ENCODE measurements at regions not wholly inside any gene's neighbourhood (a gene's known extent, or its start where the extent isn't known, plus 50 kb on each side); places are given as distances from the start of the nearest gene placed in this dataset.
"Not testable (repeated sequence)": the region's sequence is repeated elsewhere in the genome, so short reads cannot be mapped to it uniquely, and the experiment has no call there.

DNA sequence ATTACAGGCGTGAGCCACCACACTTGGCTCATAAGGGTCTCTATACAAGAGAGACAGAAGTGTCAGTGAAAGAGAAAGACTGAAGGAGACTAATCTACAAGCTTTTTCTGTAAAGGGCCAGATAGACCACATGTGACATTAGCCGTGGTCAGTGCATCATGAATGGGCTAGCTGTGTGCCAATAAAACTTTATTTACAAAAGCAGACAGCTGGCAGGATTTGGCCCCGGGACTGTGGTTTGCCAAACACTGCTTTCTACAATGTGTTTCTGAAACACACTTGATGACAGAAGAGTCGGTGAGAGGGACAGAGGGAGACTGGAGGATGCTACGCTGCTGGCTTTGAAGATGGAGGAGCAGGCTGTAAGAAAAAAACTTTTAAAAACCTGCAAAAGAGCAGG lies 285.4 kb downstream of the TFAP2C start:
- in situ Hi-C loops (cut with MboI; ENCODE audit: low sequenced_read_pairs), result no loop called here

DNA sequence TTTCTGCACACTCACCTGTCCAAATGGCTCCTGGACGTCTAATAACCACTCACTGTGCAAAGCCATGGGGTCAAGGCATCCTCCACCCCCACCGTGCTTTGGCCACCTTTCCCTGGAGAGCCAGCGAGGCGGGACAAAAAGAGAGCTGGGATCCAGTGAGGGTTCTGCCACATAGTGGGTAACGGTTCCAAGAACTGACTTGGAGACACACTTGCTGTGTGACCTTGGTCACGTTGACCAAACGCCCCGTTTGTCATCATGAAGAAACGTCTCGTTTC lies 287.2 kb downstream of the TFAP2C start:
- in situ Hi-C loops (cut with MboI; ENCODE audit: low sequenced_read_pairs), result no loop called here

DNA sequence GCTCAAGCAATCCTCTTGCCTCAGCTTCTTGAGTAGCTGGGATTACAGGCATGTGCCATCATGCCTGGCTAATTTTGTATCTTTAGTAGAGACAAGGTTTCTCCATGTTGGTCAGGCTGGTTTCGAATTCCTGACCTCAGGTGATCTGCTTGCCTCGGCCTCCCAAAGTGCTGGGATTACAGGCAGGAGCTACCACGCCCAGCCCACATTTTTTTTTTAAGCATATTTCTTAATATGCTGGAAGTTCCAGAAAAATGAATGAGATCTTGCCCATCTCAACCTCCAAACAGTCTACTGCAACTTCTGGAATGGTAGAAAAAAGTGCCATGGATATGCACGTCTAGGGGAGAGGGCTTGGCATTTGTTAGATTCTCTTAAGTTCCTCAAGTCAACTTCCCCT lies 290.9 kb downstream of the TFAP2C start:
- in situ Hi-C loops (cut with MboI; ENCODE audit: low sequenced_read_pairs), result not testable (repeated sequence)

GRCh38 chr20:56922497-56922896 lies 293.4 kb downstream of the TFAP2C start:
- in situ Hi-C loops (cut with MboI; ENCODE audit: low sequenced_read_pairs), result no loop called here

DNA sequence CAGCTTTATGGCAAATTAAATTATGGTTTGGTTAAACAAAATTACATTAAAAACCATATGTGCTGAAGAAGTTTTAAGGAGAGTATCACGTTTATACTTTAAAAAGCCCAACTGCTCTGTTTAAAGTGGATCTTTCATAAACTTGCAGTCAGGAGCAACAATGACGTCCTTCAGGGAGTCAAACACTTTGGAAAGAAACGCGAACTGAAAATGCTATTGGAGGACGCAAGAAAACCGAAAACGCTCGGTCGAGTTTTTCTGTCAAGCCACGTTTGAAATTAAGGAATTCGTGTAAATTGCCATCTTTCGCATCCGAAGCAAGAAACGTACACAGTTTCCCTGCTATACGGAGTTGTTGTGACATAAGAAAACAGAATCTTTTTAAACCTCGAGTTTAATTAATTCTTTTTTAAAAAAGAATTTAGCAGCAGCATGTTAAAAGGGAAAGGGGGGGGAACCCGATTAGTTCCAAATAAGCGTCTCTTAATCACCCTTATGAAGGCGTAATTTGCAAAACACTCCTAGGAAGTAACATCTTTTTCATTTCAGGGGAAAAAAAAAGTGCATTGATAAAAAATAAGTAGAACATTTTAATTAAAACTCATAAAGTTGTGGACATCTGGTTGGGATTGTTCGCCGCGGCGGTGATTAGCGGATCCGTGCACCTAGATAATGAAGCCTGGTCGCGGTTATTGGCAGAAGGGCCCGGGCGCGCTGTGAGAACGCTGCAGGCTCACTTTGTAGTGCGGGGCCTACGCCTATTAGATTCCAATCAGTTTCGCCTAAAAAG lies 295.4 kb downstream of the TFAP2C start:
- in situ Hi-C loops (cut with MboI; ENCODE audit: low sequenced_read_pairs), result no loop called here

GRCh38 chr20:56925082-56925830 lies 296.1 kb downstream of the TFAP2C start:
- in situ Hi-C loops (cut with MboI; ENCODE audit: low sequenced_read_pairs), result no loop called here

DNA sequence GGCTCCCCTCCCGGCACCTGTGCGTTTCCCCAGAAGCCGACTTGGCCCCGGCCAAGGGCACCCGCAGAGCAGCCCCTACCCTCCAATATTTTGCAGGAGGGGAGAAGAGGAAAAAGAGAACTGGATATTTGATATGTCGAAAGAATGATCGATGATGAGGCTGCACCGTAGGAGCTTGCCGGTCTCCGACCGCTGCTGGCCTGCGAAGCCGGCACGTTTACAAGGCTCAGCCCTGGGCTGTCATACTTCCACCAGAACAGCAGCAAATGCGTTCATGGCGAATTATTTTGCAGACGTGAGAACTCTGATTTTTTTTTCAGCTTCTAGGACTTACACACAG lies 296.7 kb downstream of the TFAP2C start:
- in situ Hi-C loops (cut with MboI; ENCODE audit: low sequenced_read_pairs), result no loop called here

- in situ Hi-C loops (cut with MboI; ENCODE audit: low sequenced_read_pairs), result no loop called here
Observed at GRCh38 chr20:56926501-56926900, 297.4 kb downstream of the TFAP2C start.

DNA sequence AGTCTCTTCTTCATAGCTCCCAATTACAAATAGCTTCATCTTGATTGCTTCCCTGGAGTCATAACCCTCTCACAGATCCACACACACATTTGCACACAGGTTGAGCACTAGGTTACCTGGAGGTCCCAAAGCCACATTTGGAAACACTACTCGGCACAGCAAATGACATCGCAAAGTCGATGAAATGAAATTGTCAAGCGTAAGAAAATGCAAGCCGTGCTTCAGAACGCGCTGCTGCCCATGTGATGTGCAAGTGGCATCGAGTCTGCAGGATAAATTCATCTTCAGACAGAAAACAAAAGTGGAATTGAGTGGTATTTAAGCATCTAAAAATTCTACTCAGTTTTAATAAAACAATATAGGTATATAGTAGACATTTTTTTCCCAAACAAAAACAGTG lies 298.0 kb downstream of the TFAP2C start:
- in situ Hi-C loops (cut with MboI; ENCODE audit: low sequenced_read_pairs), result no loop called here

DNA sequence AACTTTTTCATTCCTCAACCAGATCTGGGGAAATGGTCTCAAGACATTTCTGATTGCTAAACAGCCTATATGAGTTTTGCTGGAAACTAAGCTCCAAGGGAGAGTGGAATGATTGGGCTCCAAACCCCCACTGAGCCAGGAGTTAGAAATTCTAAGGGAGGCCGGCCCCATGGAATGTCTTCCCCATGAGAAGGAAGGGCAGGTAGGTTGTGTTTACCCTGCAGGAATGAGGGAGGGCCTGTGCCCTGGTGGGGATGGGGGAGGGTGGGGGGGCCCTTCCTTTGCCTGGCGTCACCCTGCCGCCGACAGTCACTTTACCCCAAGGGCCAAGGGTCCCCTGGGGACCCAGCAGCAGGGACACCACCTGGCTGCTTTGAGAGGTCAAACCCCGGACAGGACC lies 298.9 kb downstream of the TFAP2C start:
- in situ Hi-C loops (cut with MboI; ENCODE audit: low sequenced_read_pairs), result no loop called here

GRCh38 chr20:56929606-56930005 lies 300.5 kb downstream of the TFAP2C start:
- in situ Hi-C loops (cut with MboI; ENCODE audit: low sequenced_read_pairs), result no loop called here

DNA sequence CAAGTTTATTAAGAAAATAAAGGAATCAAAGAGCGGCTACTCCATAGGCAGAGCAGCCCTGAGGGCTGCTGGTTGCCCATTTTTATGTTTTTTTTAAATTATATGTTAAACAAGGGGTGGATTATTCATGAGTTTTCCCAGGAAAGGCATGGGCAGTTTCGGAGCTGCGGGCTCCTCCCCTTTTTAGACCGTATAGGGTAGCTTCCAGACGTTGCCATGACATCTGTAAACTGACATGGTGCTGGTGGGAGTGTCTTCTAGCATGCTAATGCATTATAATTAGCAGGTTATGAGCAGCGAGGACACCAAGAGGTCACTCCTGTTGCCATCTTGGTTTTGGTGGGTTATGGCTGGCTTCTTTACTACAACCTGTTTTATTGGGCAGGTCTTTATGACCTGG lies 301.8 kb downstream of the TFAP2C start:
- in situ Hi-C loops (cut with MboI; ENCODE audit: low sequenced_read_pairs), result no loop called here

DNA sequence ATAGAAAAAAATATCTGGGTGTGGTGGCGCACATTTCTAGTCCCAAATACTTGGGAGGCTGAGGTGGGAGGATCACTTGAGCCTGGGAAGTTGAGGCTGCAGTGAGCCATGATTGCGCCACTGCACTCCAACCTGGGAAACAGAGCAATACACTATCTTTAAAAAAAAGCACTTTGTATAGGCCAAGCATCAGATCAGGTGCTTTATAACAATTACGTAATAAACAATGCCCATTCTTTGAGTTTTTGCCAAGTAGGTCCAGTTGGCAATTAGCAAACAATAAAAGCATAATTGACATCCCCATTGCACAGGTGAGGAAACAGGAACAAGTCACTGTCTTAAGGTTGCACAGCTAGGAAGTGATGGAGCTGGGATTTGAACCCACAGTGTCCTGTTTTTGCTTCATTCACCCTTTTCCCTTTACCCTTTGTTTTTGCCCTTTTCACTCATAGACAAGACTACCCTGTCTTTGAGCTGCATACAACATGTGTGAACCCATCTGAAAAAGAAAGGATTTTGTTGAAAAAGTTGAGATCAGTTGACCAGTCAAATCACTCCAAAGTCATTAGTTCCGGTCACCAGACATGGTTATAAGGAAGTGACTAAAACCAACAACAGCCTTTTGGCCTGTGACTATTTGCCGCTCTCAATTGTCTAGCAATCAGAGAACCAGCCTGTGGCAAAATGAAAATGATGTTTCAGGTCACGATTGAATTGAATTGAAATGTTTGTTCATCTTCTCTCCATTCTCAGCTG lies 303.6 kb downstream of the TFAP2C start:
- in situ Hi-C loops (cut with MboI; ENCODE audit: low sequenced_read_pairs), result no loop called here

DNA sequence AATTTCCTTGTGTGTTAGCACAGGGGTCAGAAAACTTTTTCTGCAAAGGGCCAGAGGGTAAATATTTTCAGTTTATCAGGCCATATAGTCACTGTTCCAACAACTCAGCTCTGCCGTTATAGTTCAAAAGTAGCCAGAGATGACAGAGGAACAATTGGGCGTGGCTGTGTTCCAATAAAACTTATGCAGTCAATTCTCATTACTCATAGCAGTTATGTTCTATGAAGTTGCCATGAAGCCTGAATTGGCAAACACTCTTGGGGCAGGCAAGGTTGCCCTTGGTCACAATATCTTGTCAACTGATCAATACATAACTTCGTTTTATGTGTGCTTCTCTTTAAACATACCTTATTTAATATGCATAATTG lies 304.2 kb downstream of the TFAP2C start:
- in situ Hi-C loops (cut with MboI; ENCODE audit: low sequenced_read_pairs), result no loop called here

- in situ Hi-C loops (cut with MboI; ENCODE audit: low sequenced_read_pairs), result no loop called here
Observed at GRCh38 chr20:56934888-56935287, 305.8 kb downstream of the TFAP2C start.

GRCh38 chr20:56940466-56940865 lies 311.4 kb downstream of the TFAP2C start:
- in situ Hi-C loops (cut with MboI; ENCODE audit: low sequenced_read_pairs), result no loop called here

DNA sequence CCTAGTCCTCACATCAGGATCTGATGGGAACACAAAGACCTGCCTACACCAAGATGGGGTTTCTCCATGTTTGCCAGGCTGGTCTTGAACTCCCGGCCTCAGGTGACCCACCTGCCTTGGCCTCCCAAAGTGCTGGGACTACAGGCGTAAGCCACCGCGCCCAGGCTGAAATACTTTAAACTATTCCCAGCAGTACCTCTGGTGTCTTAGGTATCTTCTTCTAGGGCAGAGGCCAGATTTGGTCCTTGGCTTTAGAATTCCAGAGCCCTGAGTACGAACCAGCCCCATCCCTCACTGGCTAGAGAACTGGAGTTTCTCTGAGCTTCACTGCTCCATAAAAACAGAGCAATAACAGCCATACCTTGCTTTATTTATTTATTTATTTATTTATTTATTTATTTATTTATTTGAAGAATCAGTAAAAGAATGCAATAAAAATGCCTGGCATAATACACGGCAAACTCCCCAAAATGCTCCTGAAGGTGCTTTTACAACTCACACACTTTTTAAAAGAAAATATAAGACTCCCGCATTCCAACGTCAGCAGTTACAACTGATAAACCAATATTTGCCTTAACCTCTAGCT lies 312.1 kb downstream of the TFAP2C start:
- in situ Hi-C loops (cut with MboI; ENCODE audit: low sequenced_read_pairs), result no loop called here

DNA sequence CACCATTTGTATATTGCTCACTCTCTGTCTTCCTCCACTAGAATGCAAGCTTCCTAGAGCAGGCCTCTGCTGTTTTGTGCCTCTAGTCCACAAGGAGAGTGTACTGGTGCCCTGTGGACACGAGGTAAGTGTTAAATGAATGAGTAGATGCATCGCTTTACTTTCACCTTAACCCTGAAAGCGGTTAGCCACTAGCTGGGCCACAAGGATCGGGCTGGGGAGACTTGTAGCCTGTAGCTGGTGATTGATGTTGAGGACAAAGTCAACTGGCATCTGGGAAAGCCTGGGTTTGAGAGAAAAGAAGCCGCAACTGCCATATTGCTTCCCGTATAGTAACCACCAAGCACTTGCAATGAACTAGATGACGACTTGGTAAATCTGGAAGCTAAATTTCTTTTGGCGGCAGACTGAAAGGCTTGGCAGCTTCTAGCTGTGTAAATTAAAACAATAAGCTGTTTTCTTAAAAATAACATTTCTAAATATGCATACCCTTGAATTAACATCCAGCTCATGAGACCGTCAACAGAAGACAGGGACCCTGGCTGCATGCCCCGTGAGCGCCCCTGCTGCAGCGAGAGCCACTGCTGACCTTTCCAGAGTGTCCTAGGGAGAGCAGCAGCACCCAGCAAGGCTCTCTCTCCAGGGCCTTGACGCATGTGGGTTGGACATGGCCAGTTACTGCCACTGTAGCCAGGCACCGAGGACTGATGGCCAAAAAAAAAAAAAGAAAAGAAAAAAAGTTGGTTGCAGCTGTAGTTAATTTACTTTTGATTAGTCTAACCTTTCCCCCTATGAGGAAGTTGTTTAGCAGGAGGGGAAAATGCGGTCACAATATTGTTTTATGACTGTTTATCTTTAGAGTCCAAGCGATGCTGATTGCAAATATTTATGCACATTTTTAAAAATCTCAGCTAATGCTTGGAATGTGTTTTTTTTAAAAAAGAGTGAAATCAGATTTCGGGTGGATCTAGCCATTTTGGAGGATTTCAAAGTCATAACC lies 315.1 kb downstream of the TFAP2C start:
- in situ Hi-C loops (cut with MboI; ENCODE audit: low sequenced_read_pairs), result no loop called here

- in situ Hi-C loops (cut with MboI; ENCODE audit: low sequenced_read_pairs), result no loop called here
Observed at GRCh38 chr20:56945057-56945456, 316.0 kb downstream of the TFAP2C start.

- in situ Hi-C loops (cut with MboI; ENCODE audit: low sequenced_read_pairs), result no loop called here
Observed at GRCh38 chr20:56945901-56946300, 316.8 kb downstream of the TFAP2C start.

GRCh38 chr20:56949318-56949717 lies 317.1 kb downstream of the BMP7 start:
- in situ Hi-C loops (cut with MboI; ENCODE audit: low sequenced_read_pairs), result no loop called here
